ENCODE measurements at regions not wholly inside any gene's neighbourhood (a gene's known extent, or its start where the extent isn't known, plus 50 kb on each side); places are given as distances from the start of the nearest gene placed in this dataset.

- Histone ChIP-seq H3K27me3 (ENCODE audit: control insufficient read depth in 1 of 2, insufficient read depth in 2 of 2, low read length in 2 of 2) (no peaks in the 10 kb centered on the region), H4K20me1 (ENCODE audit: insufficient read depth, low read length) (no peaks in the 10 kb centered on the region), H3K4me3 (replicated peaks in 1 of 3; ENCODE audit: insufficient read depth in 1 of 3, low read depth in 2 of 3, low read length in 3 of 3) (no peak overlapping the region), H3K9ac (ENCODE audit: insufficient read depth, low read depth, low read length) (no peak overlapping the region), H3K36me3 (replicated peaks in 1 of 2; ENCODE audit: control insufficient read depth in 1 of 2, insufficient read depth in 2 of 2, low read length in 2 of 2) (no peaks in the 10 kb centered on the region), H3K27ac (ENCODE audit: extremely low read length, insufficient read depth, low read length) (no peak overlapping the region), H3K79me2 (ENCODE audit: insufficient read depth, low read length) (no peaks in the 10 kb centered on the region), H3K9me3 (ENCODE audit: low read length) (peaks cover 2% of the 10 kb centered on the region; the same call in 1 of the 2 replicates), H2AFZ (ENCODE audit: low read length) (no peak overlapping the region), H3K4me1 (ENCODE audit: insufficient read depth, low read length) (no peaks in the 10 kb centered on the region), H3K4me2 (ENCODE audit: low read depth, low read length) (no peak overlapping the region)
- in situ Hi-C loops (cut with HindIII; ENCODE audit: extremely low pct_ligation_motif_present, low pct_unique_long_range_greater_than_20kb), result no loop called here
- FAIRE-seq (no peak), ATAC-seq (no peak), DNase-seq (ENCODE audit: low spot score) (no peak)
- intact Hi-C loops (cut with micrococcal nuclease; ENCODE audit: unreplicated experiment), result no loop called here
- ChIA-PET POLR2A (no interaction called here), CTCF (ENCODE audit: low intra/inter-chr PET ratio, low total read pairs) (no interaction called here)
- TF ChIP-seq ZNF746 (CRISPR knock-in tag; IDR thresholded peaks at IDR 0.05) (no peak), KDM5B (CRISPR knock-in tag; IDR thresholded peaks at IDR 0.05; ENCODE audit: borderline replicate concordance) (no peak), ZNF598 (CRISPR knock-in tag; IDR thresholded peaks at IDR 0.05; ENCODE audit: borderline replicate concordance) (no peak), ISL2 (CRISPR knock-in tag; IDR thresholded peaks at IDR 0.05) (no peak), FOSL2 (CRISPR knock-in tag; IDR thresholded peaks at IDR 0.05) (no peak), MLXIP (CRISPR knock-in tag; IDR thresholded peaks at IDR 0.05; ENCODE audit: borderline replicate concordance) (no peak), STAT6 (CRISPR knock-in tag; IDR thresholded peaks at IDR 0.05; ENCODE audit: borderline replicate concordance) (no peak), ZSCAN20 (CRISPR knock-in tag; IDR thresholded peaks at IDR 0.05; ENCODE audit: borderline replicate concordance) (no peak), CBFB (CRISPR knock-in tag; IDR thresholded peaks at IDR 0.05) (no peak), TEAD2 (CRISPR knock-in tag; IDR thresholded peaks at IDR 0.05) (no peak), TCF12 (IDR thresholded peaks at IDR 0.05) (no peak), TCF12 (CRISPR knock-in tag; IDR thresholded peaks at IDR 0.05) (no peak), ZNF276 (CRISPR knock-in tag; IDR thresholded peaks at IDR 0.05; ENCODE audit: low read depth) (no peak), MED1 (CRISPR knock-in tag; IDR thresholded peaks at IDR 0.05) (no peak), ZNF432 (CRISPR knock-in tag; IDR thresholded peaks at IDR 0.05; ENCODE audit: borderline replicate concordance) (no peak), PLRG1 (conservative IDR thresholded peaks at IDR 0.05) (no peak), ZNF674 (CRISPR knock-in tag; IDR thresholded peaks at IDR 0.05; ENCODE audit: low read depth) (no peak), JDP2 (CRISPR knock-in tag; IDR thresholded peaks at IDR 0.05; ENCODE audit: borderline replicate concordance) (no peak), FIP1L1 (IDR thresholded peaks at IDR 0.05; ENCODE audit: borderline replicate concordance, insufficient read depth, low read depth, low read length) (no peak), KLF16 (CRISPR knock-in tag; IDR thresholded peaks at IDR 0.05) (no peak)
- WGBS (ENCODE audit: low lambda C conversion rate), result 24% methylated on average over 1 of the region's 1 CpG
- BruUV-seq (replicated peaks), result no TSS peak
These were observed 71.9 kb downstream of the KIF2B start for GRCh38 chr17:53894591-53894990.
